ENCODE measurements at regions not wholly inside any gene's neighbourhood (a gene's known extent, or its start where the extent isn't known, plus 50 kb on each side); places are given as distances from the start of the nearest gene placed in this dataset.
"Not testable (repeated sequence)": the region's sequence is repeated elsewhere in the genome, so short reads cannot be mapped to it uniquely, and the experiment has no call there.

- no peak for DNase-seq (ENCODE audit: low read depth)
These were observed 198.2 kb downstream of the CEP135 start for GRCh38 chr4:56146956-56147355.

- DNase-seq (ENCODE audit: low read depth) = no peak
These were observed 193.3 kb downstream of the CEP135 start for GRCh38 chr4:56142088-56142487.

GRCh38 chr4:56139241-56139827, 190.6 kb downstream of the CEP135 start:
- no peak for DNase-seq (ENCODE audit: low read depth)

- DNase-seq (ENCODE audit: low read depth) = peak; percentile 39
These were observed 186.1 kb downstream of the CEP135 start for GRCh38 chr4:56134834-56135233.

GRCh38 chr4:56134266-56134665, 185.5 kb downstream of the CEP135 start:
- peak; percentile 50 for DNase-seq (ENCODE audit: low read depth)

- no peak for DNase-seq (ENCODE audit: low read depth)
These were observed 184.1 kb downstream of the CEP135 start for GRCh38 chr4:56132835-56133234.

GRCh38 chr4:56132188-56132587, 183.4 kb downstream of the CEP135 start:
- DNase-seq (ENCODE audit: low read depth) = not testable (repeated sequence)

GRCh38 chr4:56130606-56131155, 181.9 kb downstream of the CEP135 start:
- DNase-seq (ENCODE audit: low read depth) = peak; percentile 9

GRCh38 chr4:56129431-56129861, 180.7 kb downstream of the CEP135 start:
- DNase-seq (ENCODE audit: low read depth) = no peak

GRCh38 chr4:56128213-56128612, 179.5 kb downstream of the CEP135 start:
- peak; percentile 56 for DNase-seq (ENCODE audit: low read depth)

- DNase-seq (ENCODE audit: low read depth) = no peak
These were observed 179.0 kb downstream of the CEP135 start for GRCh38 chr4:56127716-56128115.

- DNase-seq (ENCODE audit: low read depth) = no peak
These were observed 174.8 kb downstream of the CEP135 start for GRCh38 chr4:56123547-56123946.

GRCh38 chr4:56123051-56123450, 174.3 kb downstream of the CEP135 start:
- DNase-seq (ENCODE audit: low read depth) = no peak

- no peak for DNase-seq (ENCODE audit: low read depth)
These were observed 170.1 kb downstream of the CEP135 start for GRCh38 chr4:56118845-56119244.

GRCh38 chr4:56118055-56118454, 169.3 kb downstream of the CEP135 start:
- no peak for DNase-seq (ENCODE audit: low read depth)

- DNase-seq (ENCODE audit: low read depth) = no peak
These were observed 167.2 kb downstream of the CEP135 start for GRCh38 chr4:56115898-56116297.

GRCh38 chr4:56112377-56112776, 163.6 kb downstream of the CEP135 start:
- DNase-seq (ENCODE audit: low read depth) = no peak

- no peak for DNase-seq (ENCODE audit: low read depth)
These were observed 157.7 kb downstream of the CEP135 start for GRCh38 chr4:56106180-56107147.

- no peak for DNase-seq (ENCODE audit: low read depth)
These were observed 155.4 kb downstream of the CEP135 start for GRCh38 chr4:56104188-56104587.

- DNase-seq (ENCODE audit: low read depth) = no peak
These were observed 153.9 kb downstream of the CEP135 start for GRCh38 chr4:56102601-56103000.

GRCh38 chr4:56099378-56099786, 150.6 kb downstream of the CEP135 start:
- DNase-seq (ENCODE audit: low read depth) = peak; percentile 69

- no peak for DNase-seq (ENCODE audit: low read depth)
These were observed 144.8 kb downstream of the CEP135 start for GRCh38 chr4:56093576-56093975.

Measured in HT1080 (cell line).